ENCODE measurements at regions not wholly inside any gene's neighbourhood (a gene's known extent, or its start where the extent isn't known, plus 50 kb on each side); places are given as distances from the start of the nearest gene placed in this dataset.

DNA sequence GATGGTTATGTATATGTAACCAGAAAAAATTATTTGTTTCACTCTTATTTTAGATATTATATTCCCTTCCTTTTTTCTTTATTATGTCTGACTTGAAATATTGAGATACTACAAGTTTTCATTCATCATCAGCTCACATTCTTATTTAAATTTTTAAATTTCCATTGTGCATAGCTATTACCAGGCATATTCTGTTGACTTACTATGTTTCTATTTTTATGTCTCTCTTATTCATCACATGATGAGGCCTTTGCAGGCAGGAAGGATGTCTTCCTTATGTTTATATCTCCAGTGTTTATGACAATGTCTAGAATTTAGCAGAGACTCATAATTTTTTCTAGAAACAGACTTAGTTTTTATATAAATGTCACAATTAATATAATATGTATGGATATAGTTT is 221.9 kb upstream of the KCTD3 start:
- in situ Hi-C loops (cut with MboI; ENCODE audit: low sequenced_read_pairs), result no loop called here
- no peaks in the 10 kb centered on the region for H3K4me1 ChIP-seq (ENCODE audit: control insufficient read depth, insufficient read depth, low read length)
- TF ChIP-seq RFX5 (IDR thresholded peaks at IDR 0.05; ENCODE audit: low read depth, low read length) (no peak), MAFK (IDR thresholded peaks at IDR 0.05; ENCODE audit: low read depth, low read length) (no peak)
- TF ChIP-seq, protein P1, sequence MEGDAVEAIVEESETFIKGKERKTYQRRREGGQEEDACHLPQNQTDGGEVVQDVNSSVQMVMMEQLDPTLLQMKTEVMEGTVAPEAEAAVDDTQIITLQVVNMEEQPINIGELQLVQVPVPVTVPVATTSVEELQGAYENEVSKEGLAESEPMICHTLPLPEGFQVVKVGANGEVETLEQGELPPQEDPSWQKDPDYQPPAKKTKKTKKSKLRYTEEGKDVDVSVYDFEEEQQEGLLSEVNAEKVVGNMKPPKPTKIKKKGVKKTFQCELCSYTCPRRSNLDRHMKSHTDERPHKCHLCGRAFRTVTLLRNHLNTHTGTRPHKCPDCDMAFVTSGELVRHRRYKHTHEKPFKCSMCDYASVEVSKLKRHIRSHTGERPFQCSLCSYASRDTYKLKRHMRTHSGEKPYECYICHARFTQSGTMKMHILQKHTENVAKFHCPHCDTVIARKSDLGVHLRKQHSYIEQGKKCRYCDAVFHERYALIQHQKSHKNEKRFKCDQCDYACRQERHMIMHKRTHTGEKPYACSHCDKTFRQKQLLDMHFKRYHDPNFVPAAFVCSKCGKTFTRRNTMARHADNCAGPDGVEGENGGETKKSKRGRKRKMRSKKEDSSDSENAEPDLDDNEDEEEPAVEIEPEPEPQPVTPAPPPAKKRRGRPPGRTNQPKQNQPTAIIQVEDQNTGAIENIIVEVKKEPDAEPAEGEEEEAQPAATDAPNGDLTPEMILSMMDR (conservative IDR thresholded peaks at IDR 0.05; ENCODE audit: low read depth, low read length), result no peak

More for the DNA sequence above, 221.9 kb upstream of the KCTD3 start:
- H3K23ac ChIP-seq (ENCODE audit: low read depth, low read length), result no peak overlapping the region
- H3K14ac ChIP-seq (replicated peaks; ENCODE audit: low read depth, low read length), result no peak overlapping the region
- H3K9me1 ChIP-seq (ENCODE audit: insufficient read depth, low read length), result no peaks in the 10 kb centered on the region
- no peaks in the 10 kb centered on the region for H3K36me3 ChIP-seq (ENCODE audit: control insufficient read depth, insufficient read depth, low read length)
- H4K91ac ChIP-seq (ENCODE audit: insufficient read depth, low read depth, low read length), result no peak overlapping the region
- intact Hi-C loops (cut with micrococcal nuclease), result loop anchor here (5.0 kb wide), 1 partner anchor 112 kb away; no protein-coding TSS in a partner anchor
- H4K5ac ChIP-seq (ENCODE audit: low read depth, low read length), result no peak overlapping the region
- H3K4me3 ChIP-seq (ENCODE audit: insufficient read depth, low read depth, low read length), result no peak overlapping the region
- H2AK9ac ChIP-seq (replicated peaks; ENCODE audit: low read depth, low read length, poor library complexity), result no peak overlapping the region
- ChIA-PET POLR2A (ENCODE audit: unreplicated experiment) (no interaction called here), CTCF (no interaction called here)
- H2BK5ac ChIP-seq (ENCODE audit: low read depth, low read length, poor library complexity, severe bottlenecking), result no peak overlapping the region
- no peak for ATAC-seq (ENCODE audit: low read depth)
- no peak for DNase-seq
- no peak overlapping the region for H2BK20ac ChIP-seq (ENCODE audit: low read depth, low read length)
- no peak overlapping the region for H2AFZ ChIP-seq (replicated peaks; ENCODE audit: low read length, poor library complexity)
- no peak overlapping the region for H2AK5ac ChIP-seq (ENCODE audit: low read depth, low read length)
- BruUV-seq (replicated peaks), result no TSS peak
- no peak overlapping the region for H3K4ac ChIP-seq (ENCODE audit: low read depth, low read length)
- H3K9me3 ChIP-seq (ENCODE audit: control insufficient read depth, insufficient read depth, low read length), result no peaks in the 10 kb centered on the region
- no peak overlapping the region for H4K8ac ChIP-seq (ENCODE audit: low read depth in 2 of 2, low read length in 2 of 2)
- H3K27me3 ChIP-seq (ENCODE audit: control insufficient read depth, insufficient read depth, low read length), result no peaks in the 10 kb centered on the region
- H3K27ac ChIP-seq (ENCODE audit: insufficient read depth, low read length), result no peak overlapping the region
- H2BK120ac ChIP-seq (ENCODE audit: low read depth, low read length), result no peak overlapping the region
- no peak overlapping the region for H3K4me2 ChIP-seq (ENCODE audit: low read depth, low read length)
- H4K20me1 ChIP-seq (ENCODE audit: insufficient read depth, low read length), result no peaks in the 10 kb centered on the region
- H3K9ac ChIP-seq (ENCODE audit: low read depth, low read length), result no peak overlapping the region
- H3K79me1 ChIP-seq (ENCODE audit: low read depth in 1 of 2, low read length in 2 of 2), result no peaks in the 10 kb centered on the region
- dilution Hi-C loops (cut with HindIII; ENCODE audit: low sequenced_read_pairs, unreplicated experiment), result no loop called here
- no peak overlapping the region for H3K56ac ChIP-seq (ENCODE audit: extremely low read depth, insufficient read depth, low read length)
- no peak overlapping the region for H2BK15ac ChIP-seq (ENCODE audit: low read depth, low read length)
- H3K18ac ChIP-seq (ENCODE audit: low read depth, low read length), result no peak overlapping the region

All from IMR-90 (cell line).